ENCODE measurements at regions not wholly inside any gene's neighbourhood (a gene's known extent, or its start where the extent isn't known, plus 50 kb on each side); places are given as distances from the start of the nearest gene placed in this dataset.

DNA sequence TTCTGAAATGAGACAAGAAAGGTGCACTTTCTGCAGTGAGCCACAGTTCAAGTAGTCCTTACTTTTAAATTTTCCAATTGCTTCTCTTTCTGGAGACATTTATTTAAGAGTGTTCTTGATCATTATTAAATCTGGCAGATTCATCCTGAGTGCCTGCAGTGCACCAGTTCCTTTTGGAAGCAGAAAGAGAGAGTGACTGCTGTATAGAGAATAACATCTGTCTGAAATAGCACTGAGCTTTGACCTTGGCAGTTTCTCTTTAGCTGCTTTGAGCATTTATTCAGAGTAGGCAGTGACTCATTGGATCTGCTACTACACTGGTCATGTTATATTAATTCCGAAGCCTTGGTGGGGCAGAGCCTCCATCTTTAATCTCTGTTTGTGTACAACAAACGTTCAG lies 1373.7 kb downstream of the PCDH9 start:
- 39 to 54% (median 42%) methylated on average over 2 of the region's 2 CpGs for WGBS, 3 donors
- Histone ChIP-seq H3K27ac (no peak overlapping the region), H3K27me3 (ENCODE audit: insufficient read depth in 3 of 3, low read length in 2 of 3) (no peaks in the 10 kb centered on the region), H3K36me3 (ENCODE audit: insufficient read depth in 1 of 2, low read depth in 1 of 2) (no peaks in the 10 kb centered on the region), H3K9me3 (no peaks in the 10 kb centered on the region), H3K4me1 (no peaks in the 10 kb centered on the region), H3K4me3 (no peak overlapping the region)
- intact Hi-C loops (cut with DNase I) = no loop called here
- TF ChIP-seq, protein P1, sequence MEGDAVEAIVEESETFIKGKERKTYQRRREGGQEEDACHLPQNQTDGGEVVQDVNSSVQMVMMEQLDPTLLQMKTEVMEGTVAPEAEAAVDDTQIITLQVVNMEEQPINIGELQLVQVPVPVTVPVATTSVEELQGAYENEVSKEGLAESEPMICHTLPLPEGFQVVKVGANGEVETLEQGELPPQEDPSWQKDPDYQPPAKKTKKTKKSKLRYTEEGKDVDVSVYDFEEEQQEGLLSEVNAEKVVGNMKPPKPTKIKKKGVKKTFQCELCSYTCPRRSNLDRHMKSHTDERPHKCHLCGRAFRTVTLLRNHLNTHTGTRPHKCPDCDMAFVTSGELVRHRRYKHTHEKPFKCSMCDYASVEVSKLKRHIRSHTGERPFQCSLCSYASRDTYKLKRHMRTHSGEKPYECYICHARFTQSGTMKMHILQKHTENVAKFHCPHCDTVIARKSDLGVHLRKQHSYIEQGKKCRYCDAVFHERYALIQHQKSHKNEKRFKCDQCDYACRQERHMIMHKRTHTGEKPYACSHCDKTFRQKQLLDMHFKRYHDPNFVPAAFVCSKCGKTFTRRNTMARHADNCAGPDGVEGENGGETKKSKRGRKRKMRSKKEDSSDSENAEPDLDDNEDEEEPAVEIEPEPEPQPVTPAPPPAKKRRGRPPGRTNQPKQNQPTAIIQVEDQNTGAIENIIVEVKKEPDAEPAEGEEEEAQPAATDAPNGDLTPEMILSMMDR (IDR thresholded peaks at IDR 0.05) = no peak
- DNase-seq = no peak
- ATAC-seq = no peak

DNA sequence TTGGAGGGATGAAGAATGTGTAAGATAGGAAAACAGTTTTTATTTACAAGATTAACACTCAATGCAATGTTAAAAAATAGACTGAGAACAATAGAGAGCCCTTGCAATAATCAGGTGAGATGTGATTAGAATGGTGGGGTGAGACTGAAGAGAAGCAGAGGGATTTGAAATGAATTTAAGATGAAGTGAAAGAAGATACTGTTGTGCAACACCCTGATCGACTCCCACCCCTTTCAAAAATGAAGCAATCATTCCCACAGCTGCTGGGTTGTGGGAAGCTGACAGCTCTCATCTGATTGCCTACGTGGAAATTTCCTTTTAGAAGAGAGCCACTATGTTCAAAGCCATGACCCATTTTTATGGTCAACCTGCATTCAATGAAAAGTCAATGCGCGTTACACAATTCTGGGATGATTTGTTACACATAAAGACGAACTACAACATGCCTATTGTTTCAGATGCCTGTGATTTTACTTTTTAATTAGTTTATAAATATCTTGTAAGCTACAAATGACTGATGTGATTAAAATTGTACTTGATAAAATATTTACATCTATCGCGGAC lies 1374.8 kb downstream of the PCDH9 start:
- DNase-seq (no peak), ATAC-seq (no peak)
- Histone ChIP-seq H3K36me3 (ENCODE audit: insufficient read depth in 1 of 2, low read depth in 1 of 2) (no peaks in the 10 kb centered on the region), H3K27me3 (ENCODE audit: insufficient read depth in 3 of 3, low read length in 2 of 3) (no peaks in the 10 kb centered on the region), H3K27ac (no peak overlapping the region), H3K4me3 (no peak overlapping the region), H3K9me3 (no peaks in the 10 kb centered on the region), H3K4me1 (no peaks in the 10 kb centered on the region)
- TF ChIP-seq, protein P1 (IDR thresholded peaks at IDR 0.05) = no peak
- intact Hi-C loops (cut with DNase I) = no loop called here
- WGBS, 3 donors = 70 to 74% (median 70%) methylated on average over 7 of the region's 7 CpGs

DNA sequence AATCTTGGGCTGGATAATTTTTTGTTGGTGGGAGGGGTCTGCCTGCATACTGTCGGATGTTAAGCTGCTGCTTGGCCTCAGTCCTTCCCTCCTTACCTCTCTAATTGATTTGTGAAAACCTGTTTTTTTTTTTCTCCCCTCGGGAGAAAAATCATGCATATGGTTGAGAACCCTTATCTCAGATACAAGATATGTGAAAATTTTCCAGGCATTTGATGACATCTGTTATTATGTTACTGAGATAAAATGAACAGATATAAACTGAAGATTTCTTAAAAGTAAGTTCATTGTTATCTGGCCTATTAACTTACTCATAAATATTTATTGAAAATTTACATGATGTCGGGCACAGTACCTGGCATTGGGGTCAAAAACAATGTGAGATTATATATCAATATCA lies 1375.7 kb downstream of the PCDH9 start:
- no peaks in the 10 kb centered on the region for H3K4me1 ChIP-seq
- H3K27me3 ChIP-seq (ENCODE audit: insufficient read depth in 3 of 3, low read length in 2 of 3) = no peaks in the 10 kb centered on the region
- TF ChIP-seq, protein P1 (IDR thresholded peaks at IDR 0.05) = no peak
- no peaks in the 10 kb centered on the region for H3K36me3 ChIP-seq (ENCODE audit: insufficient read depth in 1 of 2, low read depth in 1 of 2)
- DNase-seq = no peak
- H3K27ac ChIP-seq = no peak overlapping the region
- H3K9me3 ChIP-seq = no peaks in the 10 kb centered on the region
- H3K4me3 ChIP-seq = no peak overlapping the region
- intact Hi-C loops (cut with DNase I) = no loop called here
- ATAC-seq = no peak
- 34 to 49% (median 44%) methylated on average over 3 of the region's 3 CpGs for WGBS, 3 donors

DNA sequence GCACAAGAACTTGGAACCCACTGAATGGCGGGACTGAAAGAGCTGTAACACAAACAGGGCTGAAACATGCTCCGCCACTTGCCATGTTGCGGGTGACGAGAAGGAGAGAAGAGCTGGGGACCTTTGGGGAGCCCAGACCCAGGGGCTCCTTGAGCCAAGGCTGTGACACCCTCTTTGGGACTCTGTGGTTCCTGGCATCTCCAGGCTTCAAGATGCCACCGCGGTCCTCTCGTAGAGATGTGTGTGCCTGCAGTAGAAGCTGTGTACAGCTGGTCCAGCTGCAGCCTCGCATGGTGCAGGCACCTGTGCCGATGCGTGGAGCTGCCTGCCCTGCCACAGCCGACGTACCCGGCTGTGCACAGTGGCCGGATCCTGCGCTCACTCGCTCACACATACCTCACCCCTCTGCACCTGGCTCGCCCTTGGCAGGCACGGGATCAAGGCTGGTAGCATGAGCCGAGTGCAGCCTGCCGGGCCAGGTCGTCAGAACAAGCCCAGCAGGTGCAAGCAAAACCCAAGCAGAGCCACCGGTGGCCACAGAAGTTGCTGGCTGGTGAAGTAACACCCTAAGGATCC lies 1385.8 kb downstream of the PCDH9 start:
- no peak overlapping the region for H3K4me3 ChIP-seq
- WGBS, 3 donors = 89 to 91% (median 91%) methylated on average over 22 of the region's 22 CpGs
- no peak overlapping the region for H3K27ac ChIP-seq
- H3K27me3 ChIP-seq (ENCODE audit: insufficient read depth in 3 of 3, low read length in 2 of 3) = no peaks in the 10 kb centered on the region
- no peaks in the 10 kb centered on the region for H3K4me1 ChIP-seq
- H3K36me3 ChIP-seq (ENCODE audit: insufficient read depth in 1 of 2, low read depth in 1 of 2) = no peaks in the 10 kb centered on the region
- no peaks in the 10 kb centered on the region for H3K9me3 ChIP-seq
- DNase-seq = no peak
- TF ChIP-seq, protein P1 (IDR thresholded peaks at IDR 0.05) = no peak
- intact Hi-C loops (cut with DNase I) = no loop called here
- ATAC-seq = no peak

DNA sequence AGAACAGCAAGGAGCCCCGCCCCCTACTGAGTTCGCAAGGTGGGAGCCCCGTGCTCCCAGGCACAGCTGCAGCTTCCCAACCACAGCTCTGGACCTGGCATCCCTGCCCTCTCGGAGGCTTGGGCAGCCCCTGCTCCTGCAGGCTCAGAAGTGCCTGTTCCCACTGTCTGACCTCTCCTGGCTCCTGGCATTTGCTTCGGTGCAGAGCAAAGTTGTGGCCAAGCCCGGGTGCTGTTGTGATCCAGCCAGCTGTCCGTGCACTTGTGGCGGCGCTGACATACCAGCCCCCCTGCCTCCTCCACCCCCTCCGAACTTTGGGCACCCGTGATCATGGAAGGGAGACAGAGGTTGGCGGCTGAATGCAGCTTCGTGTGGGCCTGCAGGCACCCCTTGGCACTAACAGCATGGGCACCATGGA lies 1386.8 kb downstream of the PCDH9 start:
- H3K4me1 ChIP-seq = no peaks in the 10 kb centered on the region
- H3K27me3 ChIP-seq (ENCODE audit: insufficient read depth in 3 of 3, low read length in 2 of 3) = no peaks in the 10 kb centered on the region
- TF ChIP-seq, protein P1 (IDR thresholded peaks at IDR 0.05) = no peak
- no peaks in the 10 kb centered on the region for H3K9me3 ChIP-seq
- DNase-seq = no peak
- no peak for ATAC-seq
- no peaks in the 10 kb centered on the region for H3K36me3 ChIP-seq (ENCODE audit: insufficient read depth in 1 of 2, low read depth in 1 of 2)
- intact Hi-C loops (cut with DNase I) = no loop called here
- no peak overlapping the region for H3K27ac ChIP-seq
- H3K4me3 ChIP-seq = no peak overlapping the region
- 76 to 78% (median 78%) methylated on average over 13 of the region's 13 CpGs for WGBS, 3 donors

All from psoas muscle (tissue), 7 donors.